DLD1 (cell line): ENCODE measurements at regions not wholly inside any gene's neighbourhood (a gene's known extent, or its start where the extent isn't known, plus 50 kb on each side); places are given as distances from the start of the nearest gene placed in this dataset.
"Not testable (repeated sequence)": the region's sequence is repeated elsewhere in the genome, so short reads cannot be mapped to it uniquely, and the experiment has no call there.

ENCODE experiments used
- in situ Hi-C: cut with HindIII; loops from 2 replicates; pipeline ENCODE4 v1.10.0; 2017; ENCODE audit warnings: low sequenced_read_pairs

GRCh38 chr9:113738496-113738892 is 137.6 kb upstream of the ZNF618 start:
- in situ Hi-C loops: no loop called here

- in situ Hi-C loops: no loop called here
Observed at GRCh38 chr9:113738893-113739604, 137.1 kb upstream of the ZNF618 start.

GRCh38 chr9:113739605-113740507 is 136.3 kb upstream of the ZNF618 start:
- in situ Hi-C loops: not testable (repeated sequence)

- in situ Hi-C loops: not testable (repeated sequence)
Observed at GRCh38 chr9:113740508-113741500, 135.3 kb upstream of the ZNF618 start.

GRCh38 chr9:113741886-113742854 is 133.9 kb upstream of the ZNF618 start:
- in situ Hi-C loops: no loop called here

GRCh38 chr9:113742878-113743277 is 133.2 kb upstream of the ZNF618 start:
- in situ Hi-C loops: no loop called here

GRCh38 chr9:113746486-113746885 is 129.6 kb upstream of the ZNF618 start:
- in situ Hi-C loops: no loop called here

- in situ Hi-C loops: no loop called here
Observed at GRCh38 chr9:113748135-113748534, 128.0 kb upstream of the ZNF618 start.

- in situ Hi-C loops: no loop called here
Observed at GRCh38 chr9:113753398-113754119, 122.5 kb upstream of the ZNF618 start.

- in situ Hi-C loops: no loop called here
Observed at GRCh38 chr9:113754739-113755138, 121.4 kb upstream of the ZNF618 start.

GRCh38 chr9:113755433-113755832 is 120.7 kb upstream of the ZNF618 start:
- in situ Hi-C loops: no loop called here

- in situ Hi-C loops: no loop called here
Observed at GRCh38 chr9:113756476-113757192, 119.5 kb upstream of the ZNF618 start.

GRCh38 chr9:113763429-113763828 is 112.7 kb upstream of the ZNF618 start:
- in situ Hi-C loops: no loop called here

GRCh38 chr9:113764572-113764971 is 111.5 kb upstream of the ZNF618 start:
- in situ Hi-C loops: no loop called here

GRCh38 chr9:113769412-113769811 is 106.7 kb upstream of the ZNF618 start:
- in situ Hi-C loops: no loop called here

GRCh38 chr9:113770396-113770795 is 105.7 kb upstream of the ZNF618 start:
- in situ Hi-C loops: no loop called here

- in situ Hi-C loops: no loop called here
Observed at GRCh38 chr9:113771199-113771598, 104.9 kb upstream of the ZNF618 start.

GRCh38 chr9:113772121-113772810 is 103.8 kb upstream of the ZNF618 start:
- in situ Hi-C loops: no loop called here
